GM18861 (cell line): ENCODE measurements at regions not wholly inside any gene's neighbourhood (a gene's known extent, or its start where the extent isn't known, plus 50 kb on each side); places are given as distances from the start of the nearest gene placed in this dataset.
"Not testable (repeated sequence)": the region's sequence is repeated elsewhere in the genome, so short reads cannot be mapped to it uniquely, and the experiment has no call there.

Experiments
- ATAC-seq: cut with Tn5 transposase; IDR thresholded peaks from one replicate; pipeline ENCODE4 v1.9.1; 2021; ENCODE audit not compliant: unreplicated experiment

DNA sequence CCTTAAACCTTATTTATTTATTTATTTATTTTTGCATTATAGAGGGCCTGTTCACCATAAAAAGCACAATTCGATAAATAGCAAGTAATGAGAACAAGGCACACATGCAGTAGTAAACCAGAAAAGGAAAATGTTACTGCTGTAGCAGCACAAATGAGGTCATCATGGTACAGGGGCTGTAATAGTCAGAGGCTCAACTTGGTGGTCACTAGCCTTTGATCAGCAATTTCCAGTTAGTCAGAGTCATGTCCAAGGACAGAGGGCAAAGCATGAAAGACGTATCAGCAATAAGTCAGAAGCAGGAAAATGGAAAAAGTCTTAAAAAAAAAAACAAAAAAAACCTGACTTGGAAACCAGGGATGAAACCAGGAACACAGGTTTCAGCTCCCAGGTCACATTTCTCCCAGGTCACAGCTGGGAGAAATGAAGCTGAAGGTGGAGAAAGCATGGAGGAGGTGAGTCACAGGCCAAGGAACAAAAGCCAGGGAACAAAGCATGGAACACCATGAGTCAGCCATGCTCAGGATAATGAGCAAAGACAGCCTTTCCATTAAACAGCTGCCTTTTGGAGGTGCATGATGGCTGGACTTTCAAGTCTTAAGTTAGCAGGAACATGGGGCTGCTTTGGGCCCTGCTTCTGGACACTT lies 556.3 kb downstream of the LTN1 start:
- no peak for ATAC-seq

- no peak for ATAC-seq
These were observed 561.0 kb downstream of the LTN1 start for GRCh38 chr21:28431527-28432200.

DNA sequence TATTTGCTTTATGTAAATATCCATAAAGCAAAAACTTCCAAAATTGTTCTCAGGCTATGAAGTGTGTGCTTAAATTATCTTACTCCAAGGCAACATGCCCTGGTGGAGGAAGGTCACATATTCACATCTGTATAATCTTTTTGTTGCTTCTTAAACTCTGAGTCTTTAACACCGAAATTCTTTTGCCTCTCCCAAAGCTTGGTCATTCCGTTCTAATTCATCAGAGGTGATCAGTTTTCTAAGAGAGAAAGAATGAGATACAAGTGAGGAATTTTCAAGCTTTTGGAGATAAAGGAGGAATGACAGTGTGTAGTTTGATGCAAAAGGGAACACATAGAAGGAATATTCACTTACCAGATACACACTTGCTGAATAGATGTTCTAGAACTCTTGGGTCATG lies 561.7 kb downstream of the LTN1 start:
- no peak for ATAC-seq

DNA sequence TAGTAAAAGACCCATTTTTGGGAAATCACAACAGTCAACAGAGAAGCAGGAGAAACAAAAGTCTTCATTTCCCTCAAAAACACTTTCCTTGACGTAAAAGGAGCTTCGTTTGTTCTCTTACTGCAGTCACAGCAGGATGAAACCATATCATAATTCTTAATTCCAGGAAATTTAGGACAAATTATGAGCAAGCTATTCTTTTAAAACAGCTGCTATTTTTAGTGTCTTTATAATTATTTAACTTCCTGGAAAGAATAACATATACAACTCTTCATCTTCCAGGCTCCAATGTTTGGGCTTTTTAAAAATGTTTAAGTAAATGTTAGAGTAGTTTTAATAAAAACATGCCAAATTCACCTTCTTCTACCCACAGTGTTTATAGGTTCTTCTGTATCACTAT lies 563.5 kb downstream of the LTN1 start:
- ATAC-seq, result no peak

- ATAC-seq, result no peak
These were observed 565.2 kb downstream of the LTN1 start for GRCh38 chr21:28427394-28428022.

DNA sequence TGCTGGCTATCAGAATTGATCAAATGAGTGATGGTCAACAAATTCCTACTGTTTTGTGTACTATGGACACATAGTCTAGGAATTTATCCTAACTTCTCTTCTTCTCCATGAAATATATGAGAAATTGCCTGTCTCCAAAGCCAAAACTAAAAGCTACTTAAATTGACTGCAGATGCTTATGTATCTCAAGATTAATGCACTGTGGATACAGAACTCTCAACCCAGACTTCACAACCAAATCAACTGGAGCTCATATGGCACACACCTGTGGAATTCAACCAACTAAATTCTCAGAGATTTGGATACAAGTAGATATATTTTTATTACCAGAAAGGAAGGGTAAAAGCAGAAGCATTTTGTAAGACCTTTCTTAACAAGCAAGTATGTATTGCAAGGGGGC lies 566.1 kb downstream of the LTN1 start:
- ATAC-seq, result no peak

DNA sequence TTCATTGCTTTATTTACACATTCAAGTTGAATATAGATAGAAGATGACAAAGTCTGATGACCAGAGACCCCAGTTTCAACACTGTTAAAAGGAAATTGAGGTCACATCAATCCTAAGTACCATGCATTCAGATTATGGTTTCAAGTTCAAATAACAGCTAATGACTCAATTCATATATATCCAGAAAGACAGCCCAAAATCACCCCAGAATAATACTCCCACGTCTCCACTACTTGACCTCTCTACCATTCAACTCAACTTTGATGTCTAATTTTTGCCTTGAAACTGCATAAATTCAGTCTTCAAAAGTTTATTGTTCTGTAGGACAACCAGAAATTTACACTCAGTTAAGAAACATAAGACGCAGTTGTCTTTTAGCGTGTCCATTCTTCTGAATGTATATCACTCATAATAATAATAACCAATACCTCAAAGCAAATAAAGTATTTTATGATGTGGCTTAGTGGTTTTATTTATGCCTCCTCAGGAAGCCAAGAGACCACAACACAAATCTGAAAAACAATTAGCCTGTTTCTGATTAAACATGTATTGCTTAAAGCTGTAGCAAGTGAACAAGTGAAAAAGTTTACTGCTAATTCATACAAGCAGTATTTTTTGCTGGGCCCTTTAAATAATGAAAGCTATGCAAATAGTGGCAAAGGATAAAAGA lies 569.0 kb downstream of the LTN1 start:
- no peak for ATAC-seq

DNA sequence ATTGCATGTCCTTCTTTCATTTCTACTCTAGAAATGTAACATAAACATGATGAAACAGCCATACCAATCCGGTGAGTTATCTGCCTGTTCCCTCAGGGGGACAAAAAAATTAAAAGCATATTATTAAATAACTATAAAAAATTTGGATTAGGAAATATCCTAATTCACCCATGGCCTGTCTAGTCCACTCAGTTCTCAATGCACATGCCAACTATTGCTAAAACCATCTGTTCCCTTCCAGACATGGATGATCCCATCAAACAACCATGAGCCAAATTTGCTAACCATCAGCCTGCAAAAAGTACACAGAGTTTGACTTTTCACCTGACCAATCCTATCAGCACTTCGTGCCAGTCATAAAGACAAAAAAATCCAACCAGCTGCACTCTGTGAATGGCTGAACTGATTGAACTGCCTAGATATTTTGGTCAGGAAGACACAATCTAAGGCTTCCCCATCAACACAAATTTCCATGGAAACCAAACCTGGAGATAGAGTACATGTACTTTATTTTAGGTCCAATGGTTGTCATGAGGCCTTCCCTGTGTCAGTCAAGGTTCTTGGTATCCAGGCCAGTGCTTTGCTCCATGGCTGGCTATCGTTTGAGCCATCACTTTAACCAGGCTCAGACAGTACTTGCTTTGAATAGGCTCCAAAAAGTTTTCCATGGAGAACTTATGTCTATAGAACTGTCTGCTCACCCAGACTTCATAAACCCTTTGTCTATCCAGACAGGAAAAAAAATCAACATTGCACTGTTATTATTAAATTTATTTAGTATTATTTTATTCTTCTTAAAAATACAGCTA lies 570.8 kb downstream of the LTN1 start:
- ATAC-seq, result no peak

- no peak for ATAC-seq
These were observed 572.9 kb downstream of the LTN1 start for GRCh38 chr21:28419811-28420210.

DNA sequence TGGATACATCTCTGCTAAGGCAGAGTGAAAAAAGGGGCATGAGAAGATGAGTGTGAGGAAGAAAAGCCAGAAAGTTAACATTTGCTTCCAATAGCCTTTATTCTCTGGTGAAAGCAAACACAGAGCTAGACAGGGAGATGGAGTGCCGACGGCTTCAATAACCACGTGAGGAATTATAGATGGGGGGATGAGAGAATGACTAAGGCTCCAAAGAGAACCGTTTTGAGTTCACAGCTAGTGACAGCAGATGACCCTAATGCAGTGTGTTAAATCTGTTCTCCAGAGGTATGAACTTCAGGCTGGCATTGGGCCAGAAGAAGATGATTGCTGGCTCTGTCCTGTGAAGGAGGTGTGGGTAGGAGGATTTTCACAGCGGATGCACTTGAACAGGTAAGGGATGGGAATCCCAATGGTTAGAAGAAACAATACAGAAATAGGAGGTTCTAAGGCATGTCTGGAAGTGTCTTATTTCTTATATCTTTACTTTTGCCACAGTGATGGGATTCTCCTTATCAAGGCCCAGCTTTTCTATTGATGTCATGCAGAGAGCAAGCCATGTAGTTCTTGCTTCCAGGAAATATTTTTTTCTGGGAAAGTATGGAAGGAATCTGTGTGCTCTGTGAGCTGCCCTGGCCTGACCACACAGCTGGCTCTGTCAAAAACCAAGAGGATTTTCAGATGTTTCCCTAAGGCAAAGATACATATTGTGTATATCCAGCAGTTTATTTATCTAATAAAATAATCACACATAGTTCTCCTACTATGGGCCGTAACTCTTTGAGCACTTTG lies 573.8 kb downstream of the LTN1 start:
- ATAC-seq, result no peak

DNA sequence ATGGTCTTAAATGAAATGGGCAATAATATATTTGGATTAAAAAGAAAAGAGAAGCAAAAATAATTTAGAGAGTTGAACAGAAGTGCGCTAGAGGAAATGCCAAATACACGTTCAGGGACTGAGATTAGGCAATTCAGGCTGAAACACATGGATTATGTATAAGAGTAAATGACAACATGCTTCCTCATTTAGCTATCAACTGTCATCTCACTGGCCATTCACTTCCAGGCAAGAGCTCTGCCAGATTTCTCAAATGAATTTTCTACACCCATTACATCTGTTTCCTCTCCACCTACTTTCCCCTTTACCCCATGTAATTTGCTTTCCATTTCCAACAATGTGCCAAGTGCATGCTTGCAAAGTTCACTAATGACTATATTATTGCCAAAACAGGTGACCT lies 582.4 kb downstream of the LTN1 start:
- ATAC-seq, result no peak

DNA sequence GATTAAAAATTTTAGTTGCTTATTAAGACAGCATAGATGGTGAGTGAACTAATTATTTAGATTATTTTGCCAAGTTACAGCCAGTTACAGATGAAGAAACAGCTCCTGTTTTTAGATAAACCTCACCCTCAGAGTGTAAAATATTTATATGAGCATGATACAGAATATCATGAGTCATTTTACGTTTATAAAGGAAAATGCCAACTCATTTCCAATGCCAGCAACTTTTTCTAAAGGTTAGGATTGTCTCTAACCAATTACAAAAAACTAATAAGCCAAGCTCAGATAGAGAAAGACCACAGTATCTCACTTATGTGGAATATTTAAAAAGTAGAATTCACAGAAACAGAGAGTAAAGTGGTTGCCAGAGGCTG lies 590.1 kb downstream of the LTN1 start:
- ATAC-seq, result no peak

GRCh38 chr21:28397040-28397439 lies 595.6 kb downstream of the LTN1 start:
- no peak for ATAC-seq

GRCh38 chr21:28396421-28396820 lies 596.3 kb downstream of the LTN1 start:
- no peak for ATAC-seq

GRCh38 chr21:28393279-28393678 lies 599.4 kb downstream of the LTN1 start:
- ATAC-seq, result no peak

DNA sequence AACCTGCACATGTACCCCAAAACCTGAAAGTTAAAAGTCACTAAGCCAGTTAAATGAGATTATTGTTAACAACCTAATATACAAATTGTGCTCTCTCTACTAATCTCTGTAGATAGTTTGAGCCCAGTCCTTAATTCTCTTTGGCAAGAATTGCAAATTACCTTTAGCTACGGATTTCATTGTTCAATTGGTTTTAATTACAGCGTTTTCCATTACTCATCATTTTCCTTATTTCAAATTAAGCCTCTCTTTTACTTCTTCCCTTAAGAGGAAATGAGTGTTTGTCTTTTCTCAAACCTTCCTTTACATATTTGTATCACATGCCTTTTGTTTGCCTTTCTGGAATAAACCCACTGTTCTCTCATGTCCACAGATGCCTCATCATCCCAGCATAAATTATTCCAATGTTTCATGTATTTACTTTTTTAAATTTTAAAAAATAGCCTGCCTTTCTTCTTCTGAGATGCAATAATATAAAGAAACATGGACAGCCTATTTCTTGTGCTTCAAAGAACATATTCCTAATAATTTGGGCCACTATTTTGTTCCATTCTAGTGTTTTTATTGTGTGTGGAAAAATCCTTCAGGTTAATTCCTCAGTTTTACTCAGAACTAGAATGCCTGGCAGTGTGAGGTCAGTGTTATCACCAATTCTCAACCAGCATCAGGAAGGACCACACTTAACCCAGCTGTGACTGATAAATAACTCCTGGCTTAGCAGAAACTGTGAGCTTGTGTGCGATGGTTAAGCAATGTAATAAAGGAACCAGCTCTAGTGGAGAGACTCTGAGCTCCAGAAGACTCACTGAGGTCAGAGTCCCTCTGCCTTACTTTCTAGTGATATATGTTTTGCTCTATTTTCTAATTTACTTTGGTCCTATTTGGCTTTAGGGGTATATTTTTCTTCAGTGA lies 600.5 kb downstream of the LTN1 start:
- ATAC-seq, result no peak

DNA sequence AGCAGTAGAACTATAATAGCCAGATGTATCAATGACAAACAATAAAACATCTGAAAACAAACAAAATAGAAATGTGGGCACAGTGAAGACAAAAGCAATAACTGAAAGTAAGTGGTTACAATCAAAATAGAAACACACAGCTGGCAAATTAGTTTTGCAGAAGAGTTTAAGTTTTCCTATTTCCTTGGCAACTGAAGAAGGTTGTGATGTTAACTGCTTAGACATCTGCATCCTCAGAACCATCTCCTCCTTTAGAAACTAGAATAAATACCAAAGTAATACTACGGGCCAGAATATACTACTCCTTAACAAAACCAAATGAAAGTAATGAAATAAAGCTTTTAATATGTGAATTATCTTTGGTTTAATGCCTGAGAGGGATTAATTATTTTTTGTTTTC lies 605.5 kb downstream of the LTN1 start:
- no peak for ATAC-seq

GRCh38 chr21:28385845-28386244 lies 606.8 kb downstream of the LTN1 start:
- no peak for ATAC-seq

GRCh38 chr21:28381000-28381745 lies 611.5 kb downstream of the LTN1 start:
- not testable (repeated sequence) for ATAC-seq
